DOHH2 (cell line): ENCODE measurements at regions not wholly inside any gene's neighbourhood (a gene's known extent, or its start where the extent isn't known, plus 50 kb on each side); places are given as distances from the start of the nearest gene placed in this dataset.

Experiments
- CTCF ChIP-seq: fragments of 200-600 bp; sonication (generic); IDR thresholded peaks from one replicate; pipeline ENCODE4 v1.5.1; 2014; ENCODE audit warnings: antibody characterized with exemption, mild to moderate bottlenecking, low read depth, low read length; ENCODE audit not compliant: poor library complexity, severe bottlenecking
- EZH2phosphoT487 ChIP-seq: fragments of 200-600 bp; sonication (generic); IDR thresholded peaks from 2 replicates; pipeline ENCODE4 v1.6.1; 2017; ENCODE audit warnings: borderline replicate concordance, mild to moderate bottlenecking, antibody characterized with exemption, low read length, moderate library complexity, mixed read lengths

GRCh38 chr4:130165381-130165780 lies 1069.4 kb downstream of the C4orf33 start:
- TF ChIP-seq CTCF (no peak), EZH2phosphoT487 (no peak)
